Effector memory CD4-positive, alpha-beta T cell (primary cell): ENCODE measurements at regions not wholly inside any gene's neighbourhood (a gene's known extent, or its start where the extent isn't known, plus 50 kb on each side); places are given as distances from the start of the nearest gene placed in this dataset.

Experiments used
- DNase-seq, 3 donors: peaks; one replicate each; pipeline ENCODE4 v3.0.0-alpha.2; 2020
- H3K27ac ChIP-seq: 2 replicates; pipeline ENCODE4 v1.7.0; 2013; ENCODE audit warnings: mild to moderate bottlenecking, low read length, moderate library complexity; ENCODE audit not compliant: insufficient read depth, poor library complexity, severe bottlenecking
- H3K27me3 ChIP-seq: replicated peaks from 2 replicates; pipeline ENCODE4 v1.7.0; 2013; ENCODE audit warnings: mild to moderate bottlenecking, low read length; ENCODE audit not compliant: insufficient read depth, control insufficient read depth, poor library complexity, severe bottlenecking
- H3K36me3 ChIP-seq: 2 replicates; pipeline ENCODE4 v1.7.0; 2013; ENCODE audit warnings: mild to moderate bottlenecking, low read length, moderate library complexity; ENCODE audit not compliant: control insufficient read depth, insufficient read depth
- H3K4me1 ChIP-seq: 2 replicates; pipeline ENCODE4 v1.7.0; 2013; ENCODE audit warnings: low read length, mild to moderate bottlenecking; ENCODE audit not compliant: control insufficient read depth, insufficient read depth, poor library complexity, severe bottlenecking
- H3K4me3 ChIP-seq: 2 replicates; pipeline ENCODE4 v1.7.0; 2013; ENCODE audit warnings: low read length, low read depth, mild to moderate bottlenecking; ENCODE audit not compliant: insufficient read depth, poor library complexity, severe bottlenecking
- H3K9me3 ChIP-seq: 2 replicates; pipeline ENCODE4 v1.7.0; 2013; ENCODE audit warnings: mild to moderate bottlenecking, low read length, moderate library complexity; ENCODE audit not compliant: control insufficient read depth

- H3K9me3 ChIP-seq: no peaks in the 10 kb centered on the region
- no peaks in the 10 kb centered on the region for H3K4me1 ChIP-seq
- no peak for DNase-seq
- no peak overlapping the region for H3K27ac ChIP-seq
- H3K36me3 ChIP-seq: no peaks in the 10 kb centered on the region
- H3K27me3 ChIP-seq: no peaks in the 10 kb centered on the region
- H3K4me3 ChIP-seq: no peak overlapping the region
These were observed 385.3 kb downstream of the SETD4 start for GRCh38 chr21:35674895-35675470.

DNA sequence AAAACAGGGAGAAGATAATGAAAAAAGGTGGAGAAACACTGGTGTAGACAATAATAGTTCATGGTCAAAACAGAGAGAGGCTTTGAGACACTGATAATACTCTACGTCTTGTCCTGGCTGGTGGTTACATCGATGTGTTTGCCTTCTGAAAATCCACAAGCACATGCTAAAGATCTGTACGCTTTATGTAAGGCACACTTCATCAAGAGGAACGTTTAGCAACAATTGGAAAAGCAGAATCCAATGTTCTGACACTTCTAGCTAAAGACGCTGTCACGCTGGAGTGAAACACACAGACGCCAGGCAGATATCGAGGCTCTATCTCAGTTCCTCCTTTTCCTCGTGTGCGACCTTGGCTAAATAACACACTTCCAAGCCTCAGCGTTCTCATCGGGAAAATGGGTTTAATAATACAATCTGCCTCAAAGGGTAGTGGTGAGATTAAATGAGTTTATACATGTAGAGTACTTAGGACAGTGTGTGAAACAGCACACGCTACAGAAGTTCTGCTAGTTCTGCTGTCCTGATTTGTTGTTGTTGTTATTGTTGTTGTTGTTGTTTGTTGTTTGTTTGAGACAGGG is 386.1 kb downstream of the SETD4 start:
- Histone ChIP-seq H3K9me3 (no peaks in the 10 kb centered on the region), H3K4me3 (no peak overlapping the region), H3K27ac (no peak overlapping the region), H3K36me3 (no peaks in the 10 kb centered on the region), H3K4me1 (no peaks in the 10 kb centered on the region), H3K27me3 (no peaks in the 10 kb centered on the region)
- DNase-seq: no peak

- H3K27me3 ChIP-seq: no peaks in the 10 kb centered on the region
- H3K27ac ChIP-seq: no peak overlapping the region
- no peaks in the 10 kb centered on the region for H3K4me1 ChIP-seq
- H3K9me3 ChIP-seq: no peaks in the 10 kb centered on the region
- no peak for DNase-seq
- no peaks in the 10 kb centered on the region for H3K36me3 ChIP-seq
- no peak overlapping the region for H3K4me3 ChIP-seq
These were observed 388.0 kb downstream of the SETD4 start for GRCh38 chr21:35672313-35672712.

GRCh38 chr21:35664683-35665082 is 395.6 kb downstream of the SETD4 start:
- DNase-seq: no peak
- Histone ChIP-seq H3K27me3 (no peaks in the 10 kb centered on the region), H3K27ac (no peak overlapping the region), H3K36me3 (no peaks in the 10 kb centered on the region), H3K9me3 (no peaks in the 10 kb centered on the region), H3K4me1 (no peaks in the 10 kb centered on the region), H3K4me3 (no peak overlapping the region)

GRCh38 chr21:35663856-35664606 is 396.3 kb downstream of the SETD4 start:
- no peak overlapping the region for H3K4me3 ChIP-seq
- no peak for DNase-seq
- no peak overlapping the region for H3K27ac ChIP-seq
- no peaks in the 10 kb centered on the region for H3K36me3 ChIP-seq
- H3K9me3 ChIP-seq: no peaks in the 10 kb centered on the region
- H3K27me3 ChIP-seq: no peaks in the 10 kb centered on the region
- H3K4me1 ChIP-seq: no peaks in the 10 kb centered on the region

DNA sequence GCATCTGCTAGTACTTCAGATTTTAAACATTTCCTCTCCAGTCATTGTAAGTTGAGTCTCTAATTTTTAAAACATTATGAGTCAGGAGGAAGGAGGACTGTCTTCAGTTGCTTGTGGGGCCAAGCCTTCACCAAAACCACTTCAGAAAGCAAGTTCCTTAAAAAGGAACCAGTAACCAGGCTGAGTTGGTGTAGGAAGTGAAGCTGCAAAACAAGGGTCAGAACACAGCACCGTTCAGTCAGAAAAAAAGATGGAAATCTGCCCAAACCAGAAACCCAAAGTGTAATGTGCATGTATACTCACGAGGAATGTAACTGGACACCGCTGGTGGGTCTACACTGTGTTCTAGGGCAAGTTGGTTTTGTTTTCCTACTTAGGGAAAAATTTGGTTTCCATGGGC is 402.1 kb downstream of the SETD4 start:
- H3K27me3 ChIP-seq: no peaks in the 10 kb centered on the region
- H3K4me1 ChIP-seq: no peaks in the 10 kb centered on the region
- no peaks in the 10 kb centered on the region for H3K36me3 ChIP-seq
- DNase-seq: no peak
- H3K27ac ChIP-seq: no peak overlapping the region
- no peak overlapping the region for H3K4me3 ChIP-seq
- no peaks in the 10 kb centered on the region for H3K9me3 ChIP-seq

DNA sequence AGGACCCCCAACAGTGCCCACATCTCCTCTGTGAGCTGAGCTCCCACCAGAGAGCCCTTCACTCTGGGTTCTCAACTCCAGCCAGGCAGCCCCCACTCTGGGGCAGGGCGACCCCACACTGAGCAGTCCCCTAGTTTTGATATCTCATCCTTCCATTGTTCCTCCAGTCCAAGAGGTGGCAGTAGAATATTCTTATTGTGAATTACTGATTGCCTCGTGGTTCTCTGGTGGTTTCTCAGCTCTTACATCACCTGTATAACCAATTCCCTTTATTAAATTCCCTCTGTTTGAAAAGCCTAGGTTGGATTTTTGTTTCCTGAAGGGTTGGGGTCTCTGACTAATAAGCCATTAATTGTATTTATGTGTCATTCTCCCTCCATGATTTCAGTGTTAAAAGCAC is 407.5 kb downstream of the SETD4 start:
- Histone ChIP-seq H3K27me3 (peaks cover 3% of the 10 kb centered on the region), H3K36me3 (no peaks in the 10 kb centered on the region), H3K4me3 (no peak overlapping the region), H3K4me1 (no peaks in the 10 kb centered on the region), H3K27ac (no peak overlapping the region), H3K9me3 (no peaks in the 10 kb centered on the region)
- DNase-seq: no peak

DNA sequence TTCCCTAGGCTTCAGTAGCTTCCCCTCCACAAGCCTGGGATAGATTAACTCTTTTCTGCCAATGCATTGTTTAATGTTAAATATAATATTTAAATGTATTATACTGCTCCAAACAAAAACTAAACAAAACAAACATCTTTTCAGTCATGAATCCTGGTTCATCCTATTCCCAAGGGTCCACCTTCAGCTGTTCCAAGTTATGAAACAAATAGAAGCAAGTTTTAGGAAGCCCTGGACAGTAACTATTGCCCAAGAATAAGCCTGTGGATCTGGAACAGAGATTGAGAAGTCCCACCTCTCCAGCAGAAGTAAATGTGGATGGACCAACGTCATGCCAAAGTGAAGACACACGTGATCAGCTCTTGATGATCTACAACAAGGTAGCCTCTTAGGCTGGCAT is 408.1 kb downstream of the SETD4 start:
- no peaks in the 10 kb centered on the region for H3K36me3 ChIP-seq
- H3K27me3 ChIP-seq: peaks cover 3% of the 10 kb centered on the region
- H3K4me1 ChIP-seq: no peaks in the 10 kb centered on the region
- H3K9me3 ChIP-seq: no peaks in the 10 kb centered on the region
- no peak for DNase-seq
- no peak overlapping the region for H3K27ac ChIP-seq
- H3K4me3 ChIP-seq: no peak overlapping the region

DNA sequence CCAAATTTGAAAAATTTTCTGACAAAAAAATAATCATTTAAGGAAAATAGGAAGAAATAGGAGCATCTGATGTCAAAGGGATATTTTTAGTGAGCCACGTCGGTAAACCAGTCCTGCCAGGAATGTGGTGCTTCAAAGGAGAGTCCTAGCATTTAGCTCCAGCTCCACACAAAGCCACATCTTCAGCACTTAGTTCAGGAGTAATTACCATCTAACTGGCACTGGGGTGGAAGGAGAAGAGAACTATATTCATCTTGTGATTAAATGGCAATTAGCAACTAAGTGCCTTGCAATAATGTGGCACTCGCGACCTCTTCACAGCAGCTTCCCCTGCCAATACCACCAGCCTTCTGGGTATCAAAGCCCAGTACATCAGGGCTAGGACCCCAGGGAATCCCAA is 409.1 kb downstream of the SETD4 start:
- Histone ChIP-seq H3K4me1 (no peaks in the 10 kb centered on the region), H3K9me3 (no peaks in the 10 kb centered on the region), H3K27me3 (peaks cover 3% of the 10 kb centered on the region), H3K4me3 (no peak overlapping the region), H3K36me3 (no peaks in the 10 kb centered on the region), H3K27ac (no peak overlapping the region)
- DNase-seq: no peak

- H3K4me3 ChIP-seq: no peak overlapping the region
- H3K4me1 ChIP-seq: no peaks in the 10 kb centered on the region
- H3K9me3 ChIP-seq: no peaks in the 10 kb centered on the region
- peaks cover 3% of the 10 kb centered on the region for H3K27me3 ChIP-seq
- DNase-seq: no peak
- H3K27ac ChIP-seq: no peak overlapping the region
- no peaks in the 10 kb centered on the region for H3K36me3 ChIP-seq
These were observed 411.1 kb downstream of the SETD4 start for GRCh38 chr21:35649186-35649585.
